ENCODE measurements at regions not wholly inside any gene's neighbourhood (a gene's known extent, or its start where the extent isn't known, plus 50 kb on each side); places are given as distances from the start of the nearest gene placed in this dataset.

- no peaks in the 10 kb centered on the region for H3K4me1 Mint-ChIP-seq (ENCODE audit: unreplicated experiment)
- no peaks in the 10 kb centered on the region for H3K9me3 Mint-ChIP-seq (ENCODE audit: unreplicated experiment)
- peaks cover 8% of the 10 kb centered on the region for H3K27me3 Mint-ChIP-seq (ENCODE audit: unreplicated experiment)
- H3K4me3 Mint-ChIP-seq (ENCODE audit: unreplicated experiment), result no peak overlapping the region
- no peak for TF ChIP-seq CTCF (IDR thresholded peaks at IDR 0.05)
- no peak for DNase-seq (ENCODE audit: extremely low spot score, unreplicated experiment)
- H3K27ac Mint-ChIP-seq (ENCODE audit: unreplicated experiment), result no peak overlapping the region
- no peaks in the 10 kb centered on the region for H3K36me3 Mint-ChIP-seq (ENCODE audit: unreplicated experiment)
These were observed 332.6 kb downstream of the NKX6-1 start for GRCh38 chr4:84166486-84166885.

- Mint-ChIP-seq H3K4me1 (ENCODE audit: unreplicated experiment) (no peaks in the 10 kb centered on the region), H3K9me3 (ENCODE audit: unreplicated experiment) (no peaks in the 10 kb centered on the region), H3K27me3 (ENCODE audit: unreplicated experiment) (peaks cover 10% of the 10 kb centered on the region), H3K27ac (ENCODE audit: unreplicated experiment) (no peak overlapping the region), H3K36me3 (ENCODE audit: unreplicated experiment) (no peaks in the 10 kb centered on the region), H3K4me3 (ENCODE audit: unreplicated experiment) (no peak overlapping the region)
- no peak for DNase-seq (ENCODE audit: extremely low spot score, unreplicated experiment)
- TF ChIP-seq CTCF (IDR thresholded peaks at IDR 0.05), result no peak
These were observed 334.9 kb downstream of the NKX6-1 start for GRCh38 chr4:84164201-84164600.

GRCh38 chr4:84159762-84160161 lies 339.3 kb downstream of the NKX6-1 start:
- Mint-ChIP-seq H3K4me3 (ENCODE audit: unreplicated experiment) (no peak overlapping the region), H3K27me3 (ENCODE audit: unreplicated experiment) (peaks cover 20% of the 10 kb centered on the region), H3K9me3 (ENCODE audit: unreplicated experiment) (no peaks in the 10 kb centered on the region), H3K36me3 (ENCODE audit: unreplicated experiment) (no peaks in the 10 kb centered on the region), H3K27ac (ENCODE audit: unreplicated experiment) (no peak overlapping the region), H3K4me1 (ENCODE audit: unreplicated experiment) (no peaks in the 10 kb centered on the region)
- DNase-seq (ENCODE audit: extremely low spot score, unreplicated experiment), result no peak
- no peak for TF ChIP-seq CTCF (IDR thresholded peaks at IDR 0.05)

- TF ChIP-seq CTCF (IDR thresholded peaks at IDR 0.05), result no peak
- no peaks in the 10 kb centered on the region for H3K4me1 Mint-ChIP-seq (ENCODE audit: unreplicated experiment)
- H3K9me3 Mint-ChIP-seq (ENCODE audit: unreplicated experiment), result no peaks in the 10 kb centered on the region
- H3K4me3 Mint-ChIP-seq (ENCODE audit: unreplicated experiment), result no peak overlapping the region
- H3K36me3 Mint-ChIP-seq (ENCODE audit: unreplicated experiment), result no peaks in the 10 kb centered on the region
- peaks cover 20% of the 10 kb centered on the region for H3K27me3 Mint-ChIP-seq (ENCODE audit: unreplicated experiment)
- no peak overlapping the region for H3K27ac Mint-ChIP-seq (ENCODE audit: unreplicated experiment)
- DNase-seq (ENCODE audit: extremely low spot score, unreplicated experiment), result no peak
These were observed 340.4 kb downstream of the NKX6-1 start for GRCh38 chr4:84158670-84159069.

- no peak for DNase-seq (ENCODE audit: extremely low spot score, unreplicated experiment)
- no peaks in the 10 kb centered on the region for H3K36me3 Mint-ChIP-seq (ENCODE audit: unreplicated experiment)
These were observed 347.5 kb downstream of the NKX6-1 start for GRCh38 chr4:84151574-84151973.

More at GRCh38 chr4:84151574-84151973, 347.5 kb downstream of the NKX6-1 start:
- peaks cover 5% of the 10 kb centered on the region for H3K27me3 Mint-ChIP-seq (ENCODE audit: unreplicated experiment)
- H3K9me3 Mint-ChIP-seq (ENCODE audit: unreplicated experiment), result no peaks in the 10 kb centered on the region
- no peak overlapping the region for H3K4me3 Mint-ChIP-seq (ENCODE audit: unreplicated experiment)
- no peak overlapping the region for H3K27ac Mint-ChIP-seq (ENCODE audit: unreplicated experiment)
- no peaks in the 10 kb centered on the region for H3K4me1 Mint-ChIP-seq (ENCODE audit: unreplicated experiment)
- TF ChIP-seq CTCF (IDR thresholded peaks at IDR 0.05), result no peak
